H1 (cell line): ENCODE measurements at regions not wholly inside any gene's neighbourhood (a gene's known extent, or its start where the extent isn't known, plus 50 kb on each side); places are given as distances from the start of the nearest gene placed in this dataset.

Experiments used
- CTCF ChIA-PET: fragments of 300-600 bp; sonication (Branson Sonifier 250); formaldehyde crosslinking; loops from one replicate; lab custom pipeline; 2021; ENCODE audit not compliant: partially characterized antibody; lab: Charles Lee
- POLR2A ChIA-PET: fragments of 300-600 bp; sonication (Branson Sonifier 250); formaldehyde crosslinking; loops from one replicate; lab custom pipeline; 2021; ENCODE audit warnings: inconsistent platforms; ENCODE audit not compliant: partially characterized antibody; lab: Charles Lee
- DNase-seq, 2 experiments: peaks; one replicate each; pipeline versions ENCODE4 v3.0.0 to v3.0.0-alpha.2; 2010 to 2022; ENCODE audit warnings: low spot score in 2 of 2, low read depth in 1 of 2, mixed read lengths in 1 of 2
- FAIRE-seq: peaks from 2 replicates; lab custom pipeline; 2011; peaks lifted over from hg19 to GRCh38; lab: Jason Lieb, UNC
- H2AFZ ChIP-seq: 2 replicates; pipeline ENCODE4 v1.8.1; 2012; ENCODE audit warnings: low read length, inconsistent platforms
- H2AK5ac ChIP-seq: 2 replicates; pipeline ENCODE4 v1.6.1; 2013; ENCODE audit warnings: low read depth, low read length
- H2BK120ac ChIP-seq: replicated peaks from 2 replicates; pipeline ENCODE3; 2013; ENCODE audit warnings: low read depth, low read length, inconsistent platforms
- H2BK12ac ChIP-seq: 2 replicates; pipeline ENCODE4 v1.6.1; 2013; ENCODE audit warnings: low read depth, low read length
- H2BK15ac ChIP-seq: 2 replicates; pipeline ENCODE4 v1.6.1; 2013; ENCODE audit warnings: low read length
- H2BK20ac ChIP-seq: 2 replicates; pipeline ENCODE4 v1.6.1; 2013; ENCODE audit warnings: low read length
- H2BK5ac ChIP-seq: 2 replicates; pipeline ENCODE4 v1.6.1; 2013; ENCODE audit warnings: low read depth, low read length
- H3K14ac ChIP-seq: 2 replicates; pipeline ENCODE4 v1.6.1; 2013; ENCODE audit warnings: inconsistent platforms; ENCODE audit not compliant: insufficient read length
- H3K18ac ChIP-seq: 2 replicates; pipeline ENCODE4 v1.6.1; 2013; ENCODE audit warnings: low read length; ENCODE audit errors: extremely low read depth
- H3K23ac ChIP-seq: 2 replicates; pipeline ENCODE4 v1.6.1; 2013; ENCODE audit warnings: inconsistent platforms; ENCODE audit not compliant: insufficient read length
- H3K23me2 ChIP-seq: 2 replicates; pipeline ENCODE4 v1.6.1; 2013; ENCODE audit warnings: low read depth, low read length
- H3K27ac ChIP-seq: 2 replicates; pipeline ENCODE4 v1.6.1; 2011; ENCODE audit warnings: low read depth, low read length, inconsistent platforms
- H3K27me3 ChIP-seq, 4 experiments: replicated peaks in 1 of 4; 1 replicate in 1 of 4; 2 replicates in 3 of 4; pipeline versions ENCODE4 v1.6.1 to v1.8.1; 2011 to 2013; ENCODE audit warnings: low read length in 3 of 4, mild to moderate bottlenecking in 3 of 4, inconsistent platforms in 2 of 4, mixed read lengths in 2 of 4, moderate library complexity in 1 of 4; ENCODE audit not compliant: control insufficient read depth in 3 of 4, insufficient read depth in 3 of 4; ENCODE audit errors: extremely low read depth in 1 of 4
- H3K36me3 ChIP-seq, 4 experiments: 2 replicates each; pipeline versions ENCODE4 v1.6.1 to v1.8.1; 2011 to 2013; ENCODE audit warnings: mild to moderate bottlenecking in 4 of 4, low read length in 3 of 4, moderate library complexity in 2 of 4, control low read depth in 1 of 4, inconsistent platforms in 1 of 4; ENCODE audit not compliant: insufficient read depth in 4 of 4, control insufficient read depth in 2 of 4
- H3K4ac ChIP-seq: replicated peaks from 2 replicates; pipeline ENCODE3; 2013; ENCODE audit warnings: low read length, low read depth, mixed read lengths, inconsistent platforms; ENCODE audit not compliant: insufficient read length
- H3K4me1 ChIP-seq, 4 experiments: replicated peaks in 1 of 4; 1 replicate in 1 of 4; 2 replicates in 3 of 4; pipeline versions ENCODE4 v1.6.1 to v1.8.1; 2011 to 2013; ENCODE audit warnings: low read length in 3 of 4, inconsistent platforms in 2 of 4, mixed read lengths in 1 of 4; ENCODE audit not compliant: insufficient read depth in 4 of 4, control insufficient read depth in 3 of 4
- H3K4me2 ChIP-seq, 2 experiments: 2 replicates each; pipeline versions ENCODE4 v1.6.1 to v1.8.1; 2011 to 2013; ENCODE audit warnings: low read depth in 2 of 2, low read length in 2 of 2, control low read depth in 1 of 2, inconsistent platforms in 1 of 2, mild to moderate bottlenecking in 1 of 2; ENCODE audit not compliant: insufficient read depth in 1 of 2
- H3K4me3 ChIP-seq, 4 experiments: fragments of 200-600, 300-600 bp in 1 of 4; sonication (generic), shearing (Covaris generic), sonication (Bioruptor Twin) in 1 of 4; 2 replicates each; pipeline versions ENCODE4 v1.5.1 to v1.8.1; 2011 to 2016; ENCODE audit warnings: low read length in 4 of 4, low read depth in 3 of 4, control low read depth in 2 of 4, inconsistent platforms in 2 of 4, mild to moderate bottlenecking in 2 of 4, mixed read lengths in 1 of 4, moderate library complexity in 1 of 4; ENCODE audit not compliant: insufficient read depth in 2 of 4; ENCODE audit errors: extremely low read depth in 1 of 4
- H3K56ac ChIP-seq: replicated peaks from 2 replicates; pipeline ENCODE3; 2013; ENCODE audit warnings: low read depth, mild to moderate bottlenecking, mixed read lengths, low read length, inconsistent platforms; ENCODE audit not compliant: insufficient read length
- H3K79me1 ChIP-seq: 2 replicates; pipeline ENCODE4 v1.6.1; 2013; ENCODE audit warnings: low read depth, low read length, control low read depth
- H3K79me2 ChIP-seq, 2 experiments: 2 replicates each; pipeline versions ENCODE4 v1.6.1 to v1.8.1; 2012 to 2013; ENCODE audit warnings: low read length in 2 of 2, mild to moderate bottlenecking in 2 of 2, inconsistent platforms in 1 of 2; ENCODE audit not compliant: insufficient read depth in 2 of 2, control insufficient read depth in 1 of 2
- H3K9ac ChIP-seq, 4 experiments: replicated peaks in 1 of 4; 1 replicate in 1 of 4; 2 replicates in 3 of 4; pipeline versions ENCODE4 v1.6.1 to v1.8.1; 2011 to 2013; ENCODE audit warnings: low read depth in 3 of 4, low read length in 3 of 4, control low read depth in 2 of 4, mild to moderate bottlenecking in 2 of 4, moderate library complexity in 2 of 4, inconsistent platforms in 1 of 4; ENCODE audit errors: extremely low read depth in 1 of 4
- H3K9me3 ChIP-seq, 2 experiments: 2 replicates each; pipeline versions ENCODE4 v1.6.1 to v1.8.1; 2012 to 2013; ENCODE audit warnings: mild to moderate bottlenecking in 2 of 2, moderate library complexity in 2 of 2, control low read depth in 1 of 2, inconsistent platforms in 1 of 2, low read depth in 1 of 2, low read length in 1 of 2, mixed read lengths in 1 of 2; ENCODE audit not compliant: insufficient read depth in 2 of 2
- H4K20me1 ChIP-seq, 2 experiments: replicated peaks in 1 of 2; 2 replicates each; pipeline versions ENCODE3 to v1.8.1; 2011 to 2013; ENCODE audit warnings: inconsistent platforms in 2 of 2, low read length in 2 of 2, mild to moderate bottlenecking in 1 of 2; ENCODE audit not compliant: insufficient read depth in 2 of 2, control insufficient read depth in 1 of 2
- H4K5ac ChIP-seq: 2 replicates; pipeline ENCODE4 v1.6.1; 2013; ENCODE audit warnings: low read length, low read depth, mixed read lengths, inconsistent platforms; ENCODE audit not compliant: insufficient read length
- H4K8ac ChIP-seq: 2 replicates; pipeline ENCODE4 v1.8.0; 2013; ENCODE audit warnings: mild to moderate bottlenecking, moderate library complexity, low read length, inconsistent platforms; ENCODE audit not compliant: insufficient read depth; ENCODE audit errors: extremely low read depth
- H4K91ac ChIP-seq: replicated peaks from 2 replicates; pipeline ENCODE3; 2013; ENCODE audit warnings: low read length, mixed read lengths, inconsistent platforms; ENCODE audit not compliant: insufficient read length
- WGBS, 2 experiments: shearing (Covaris generic) in 1 of 2; methylation state at CpG; one replicate each; pipeline versions ENCODE4 v1.1.6 to v1.1.7; 2013 to 2015; ENCODE audit warnings: low lambda C conversion rate in 2 of 2, mixed read lengths in 2 of 2, inconsistent platforms in 1 of 2, low coverage in 1 of 2, missing lambda C conversion rate in 1 of 2; ENCODE audit not compliant: insufficient replicate concordance in 2 of 2, insufficient coverage in 1 of 2, insufficient read length in 1 of 2; ENCODE audit errors: extremely low coverage in 1 of 2, missing lambda C conversion rate in 1 of 2; 5-methylcytosine and 5-hydroxymethylcytosine counted together

- no peak for FAIRE-seq
These were observed 81.8 kb downstream of the ANXA1 start for GRCh38 chr9:73233359-73234007.

More at GRCh38 chr9:73233359-73234007, 81.8 kb downstream of the ANXA1 start:
- H2BK20ac ChIP-seq, result no peak overlapping the region
- ChIA-PET CTCF (interaction anchor here (0.8 kb wide), 1 partner anchor 34 kb away, joined by 3 read pairs; no protein-coding TSS in a partner anchor), POLR2A (no interaction called here)
- H3K4me1 ChIP-seq, result no peaks in the 10 kb centered on the region
- no peak overlapping the region for H4K91ac ChIP-seq
- no peaks in the 10 kb centered on the region for H3K23me2 ChIP-seq
- no peak overlapping the region for H3K4ac ChIP-seq
- H3K79me2 ChIP-seq, result no peaks in the 10 kb centered on the region
- no peak overlapping the region for H3K56ac ChIP-seq
- no peak overlapping the region for H3K18ac ChIP-seq
- H3K23ac ChIP-seq, result no peak overlapping the region
- no peak for DNase-seq
- no peak overlapping the region for H3K4me3 ChIP-seq
- no peaks in the 10 kb centered on the region for H3K36me3 ChIP-seq
- H3K27ac ChIP-seq, result no peak overlapping the region
- H3K9ac ChIP-seq, result no peak overlapping the region
- H2BK5ac ChIP-seq, result no peak overlapping the region
- H2AFZ ChIP-seq, result peak overlapping the region; percentile 45; the same call in 1 of the 2 replicates
- no peak overlapping the region for H3K4me2 ChIP-seq
- no peak overlapping the region for H2BK12ac ChIP-seq
- no peaks in the 10 kb centered on the region for H3K79me1 ChIP-seq
- no peaks in the 10 kb centered on the region for H4K20me1 ChIP-seq
- 88% methylated on average over 6 of the region's 6 CpGs; no CpG with 5 or more reads in 1 of the 2 experiments for WGBS, 2 experiments
- no peak overlapping the region for H4K5ac ChIP-seq
- H2AK5ac ChIP-seq, result no peak overlapping the region
- no peak overlapping the region for H3K14ac ChIP-seq
- no peak overlapping the region for H4K8ac ChIP-seq
- no peaks in the 10 kb centered on the region for H3K27me3 ChIP-seq
- no peak overlapping the region for H2BK15ac ChIP-seq
- H3K9me3 ChIP-seq, result no peaks in the 10 kb centered on the region
- no peak overlapping the region for H2BK120ac ChIP-seq
